NCI-H446 (cell line): ENCODE measurements at regions not wholly inside any gene's neighbourhood (a gene's known extent, or its start where the extent isn't known, plus 50 kb on each side); places are given as distances from the start of the nearest gene placed in this dataset.
"Not testable (repeated sequence)": the region's sequence is repeated elsewhere in the genome, so short reads cannot be mapped to it uniquely, and the experiment has no call there.

Experiments
- DNase-seq, 2 experiments: peaks; one replicate each; lab custom pipeline; 2025; lab: John Stamatoyannopoulos, UW

DNA sequence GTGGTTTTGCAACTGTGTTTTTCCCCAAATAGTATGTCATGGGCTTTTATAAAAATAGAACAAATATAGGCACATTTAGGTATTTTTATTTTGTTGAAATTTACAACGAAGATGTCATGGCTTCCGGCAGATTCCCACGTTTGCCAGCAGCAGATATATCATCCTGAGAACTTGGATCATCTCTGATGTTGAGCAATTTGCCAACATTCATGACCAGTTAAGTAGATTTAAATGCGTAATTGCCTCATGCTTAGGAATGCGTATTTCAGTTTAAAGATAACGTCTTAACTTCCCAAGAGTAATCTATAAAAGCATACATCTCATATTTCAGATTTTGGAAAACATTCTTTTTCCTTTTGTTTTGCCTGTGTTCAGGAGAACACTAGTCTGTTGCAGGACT, 457.8 kb downstream of the QKI start:
- DNase-seq: no peak

DNA sequence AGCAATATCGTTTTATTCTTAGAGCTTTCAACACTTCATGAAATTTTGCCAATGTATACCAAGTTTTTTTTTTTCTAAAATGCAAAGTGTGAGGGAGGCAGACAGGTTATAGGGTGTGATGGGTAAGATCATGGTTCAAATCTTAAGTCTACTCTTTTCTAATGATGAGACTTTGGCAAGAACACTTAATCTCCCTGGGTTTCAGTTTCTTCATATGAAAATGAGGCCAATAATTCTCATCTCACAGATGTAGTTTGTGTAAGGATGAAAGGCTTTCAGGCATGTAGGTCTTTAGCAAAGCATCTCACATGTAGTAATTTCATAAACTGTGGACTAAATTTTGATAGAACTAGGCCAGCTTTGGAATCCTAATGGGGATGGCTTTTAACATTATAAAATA, 457.1 kb downstream of the QKI start:
- no peak for DNase-seq

DNA sequence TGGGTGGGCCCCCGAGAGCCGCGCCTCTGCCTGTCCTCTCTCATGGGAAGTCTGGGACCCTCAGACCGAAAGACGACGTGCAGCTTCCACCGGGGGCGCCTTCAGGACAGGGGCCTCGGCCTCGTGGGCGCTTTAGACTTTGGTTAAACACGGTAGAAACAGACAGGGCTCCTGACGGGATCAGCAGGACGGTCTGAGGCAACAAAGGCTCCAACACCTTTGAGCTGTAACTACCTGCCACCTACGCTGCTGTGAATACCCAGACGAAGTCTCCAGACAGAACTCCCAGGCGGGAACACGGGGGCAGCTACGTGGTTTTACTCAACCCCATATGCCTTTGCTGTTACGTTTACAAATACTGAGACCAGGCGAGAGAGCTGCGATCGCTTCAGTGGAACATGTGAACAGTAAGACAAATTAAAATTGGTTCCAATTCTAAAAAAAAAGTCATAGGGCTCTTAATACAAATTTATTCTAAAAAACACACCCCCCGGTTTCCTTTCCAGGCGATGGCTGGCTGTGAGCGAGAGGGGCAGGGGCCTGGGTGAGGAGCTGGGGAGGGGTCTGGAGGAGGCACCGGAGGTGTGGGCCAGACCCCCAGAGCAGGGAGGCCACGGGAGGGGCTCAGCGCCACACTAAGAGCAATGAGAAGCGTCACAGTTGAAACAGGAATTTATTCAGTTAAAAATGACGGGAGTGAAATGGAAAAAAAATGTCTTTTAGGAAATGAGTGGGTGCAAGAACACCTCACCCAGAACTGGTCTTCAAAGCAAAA, 453.2 kb downstream of the QKI start:
- DNase-seq: no peak

GRCh38 chr6:163866192-163866591, 451.7 kb downstream of the QKI start:
- no peak for DNase-seq

- no peak for DNase-seq
These were observed 449.0 kb downstream of the QKI start for GRCh38 chr6:163863565-163863964.

GRCh38 chr6:163862701-163863100, 448.2 kb downstream of the QKI start:
- no peak for DNase-seq

- DNase-seq: no peak
These were observed 447.1 kb downstream of the QKI start for GRCh38 chr6:163861627-163862026.

- DNase-seq: no peak
These were observed 446.0 kb downstream of the QKI start for GRCh38 chr6:163860287-163861081.

DNA sequence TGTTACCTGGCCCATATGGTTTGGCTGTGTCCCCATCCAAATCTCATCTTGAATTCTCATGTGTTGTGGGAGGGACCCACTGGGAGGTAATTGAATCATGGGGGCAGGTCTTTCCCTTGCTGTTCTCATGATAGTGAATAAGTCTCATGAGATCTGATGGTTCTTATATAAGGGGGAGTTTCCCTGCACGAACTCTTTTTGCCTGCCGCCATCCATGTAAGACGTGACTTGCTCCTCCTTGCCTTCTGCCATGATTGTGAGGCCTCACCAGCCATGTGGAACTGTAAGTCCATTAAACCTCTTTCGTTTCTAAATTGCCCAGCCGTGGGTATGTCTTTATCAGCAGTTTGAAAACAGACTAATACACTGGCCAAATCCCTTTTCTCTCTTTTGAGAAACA, 444.4 kb downstream of the QKI start:
- DNase-seq: not testable (repeated sequence)

DNA sequence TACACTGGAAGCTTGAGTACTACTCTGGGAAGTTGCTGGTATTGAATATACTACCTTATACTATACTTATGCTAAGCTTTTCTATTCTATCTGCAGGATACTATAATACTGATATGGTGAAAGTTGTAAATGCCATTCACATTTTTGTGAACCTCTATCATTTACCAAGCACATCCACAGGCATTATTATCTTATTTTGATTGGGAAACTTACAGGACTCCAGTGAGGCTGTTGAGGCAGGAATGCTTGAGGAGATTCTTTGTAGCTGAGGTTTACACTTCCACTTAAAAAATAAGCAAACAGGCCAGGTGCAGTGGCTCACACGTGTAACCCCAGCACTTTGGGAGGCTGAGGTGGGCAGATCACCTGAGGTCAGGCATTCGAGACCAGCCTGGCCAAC, 442.9 kb downstream of the QKI start:
- DNase-seq: no peak

DNA sequence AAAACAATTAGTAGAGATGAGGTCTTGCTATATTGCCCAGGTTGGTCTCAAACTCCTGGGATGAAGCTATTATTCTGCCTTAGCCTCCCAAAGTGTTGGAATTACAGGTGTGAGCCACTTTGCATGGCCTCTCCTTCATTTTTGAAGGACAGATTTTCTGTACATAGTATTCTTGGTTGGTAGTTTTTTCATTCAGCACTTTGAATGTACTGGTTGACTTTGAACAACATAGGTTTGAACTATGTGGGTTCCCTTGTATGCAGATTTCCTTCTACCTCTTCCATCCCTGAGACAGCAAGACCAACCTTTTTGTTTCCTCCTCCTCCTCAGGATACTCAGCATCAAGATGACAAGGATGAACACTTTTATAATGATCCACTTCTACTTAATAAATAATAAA, 436.4 kb downstream of the QKI start:
- no peak for DNase-seq

DNA sequence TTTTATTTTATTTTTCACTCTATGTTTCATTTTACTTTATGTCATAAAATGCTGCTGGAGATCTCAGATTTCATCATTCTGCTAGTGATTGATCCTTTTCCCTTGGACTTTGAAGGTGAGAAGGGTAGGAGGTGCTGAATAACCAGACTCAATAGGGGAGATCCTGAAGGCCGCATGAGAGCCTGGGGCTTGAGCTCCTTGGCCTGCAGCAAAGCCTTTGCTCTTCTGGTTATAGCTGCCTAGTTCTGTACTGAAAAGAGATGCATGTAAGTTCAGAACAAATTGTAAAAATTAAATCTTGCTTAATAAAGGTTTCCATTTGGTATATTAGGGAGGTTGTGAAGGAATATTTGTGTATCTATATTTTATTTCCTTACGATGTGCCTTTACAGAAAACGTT, 430.2 kb downstream of the QKI start:
- no peak for DNase-seq

GRCh38 chr6:163844357-163844756, 429.8 kb downstream of the QKI start:
- no peak for DNase-seq

GRCh38 chr6:163843218-163843617, 428.7 kb downstream of the QKI start:
- no peak for DNase-seq

DNA sequence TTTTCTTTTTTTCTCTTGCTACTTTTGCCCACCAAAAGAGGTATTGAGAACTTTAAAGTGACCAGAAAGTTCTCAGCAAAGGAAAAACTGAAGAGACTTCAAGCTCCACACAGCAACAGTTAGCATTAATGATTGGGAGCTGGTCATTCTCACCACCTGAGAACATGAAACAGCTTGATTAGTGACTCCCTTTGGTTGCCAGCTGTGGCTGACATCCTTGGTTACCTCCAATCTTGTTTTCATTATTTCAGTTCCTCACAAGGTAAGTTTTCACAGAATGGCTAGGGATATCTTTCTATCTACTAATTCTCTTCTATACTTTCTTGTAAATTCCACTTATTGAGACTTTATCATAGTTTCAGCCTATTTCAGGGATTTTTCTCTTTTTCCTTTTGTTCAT, 427.9 kb downstream of the QKI start:
- no peak for DNase-seq

GRCh38 chr6:163841733-163842132, 427.2 kb downstream of the QKI start:
- DNase-seq: no peak

- no peak for DNase-seq
These were observed 426.8 kb downstream of the QKI start for GRCh38 chr6:163841326-163841725.

- DNase-seq: no peak
These were observed 426.4 kb downstream of the QKI start for GRCh38 chr6:163840880-163841279.

GRCh38 chr6:163839296-163839695, 424.8 kb downstream of the QKI start:
- DNase-seq: no peak

GRCh38 chr6:163837691-163838431, 423.3 kb downstream of the QKI start:
- DNase-seq: no peak

- no peak for DNase-seq
These were observed 422.6 kb downstream of the QKI start for GRCh38 chr6:163836876-163837690.
